SK-N-SH treated with all-trans-retinoic acid at 6 μM for 48 hours (cell line): ENCODE measurements at regions not wholly inside any gene's neighbourhood (a gene's known extent, or its start where the extent isn't known, plus 50 kb on each side); places are given as distances from the start of the nearest gene placed in this dataset.

Source experiments
- ATAC-seq: fragments of 200-7000 bp; cut with Tn5 transposase; 3 replicates; pipeline ENCODE4 v1.9.1; 2020; ENCODE audit warnings: mild to moderate bottlenecking, moderate library complexity
- ARNTL ChIP-seq: fragments of 450-650 bp; formaldehyde crosslinking; IDR thresholded peaks from 2 replicates; pipeline ENCODE4 v1.5.0; 2020; ENCODE audit warnings: low read depth, mild to moderate bottlenecking, moderate library complexity, borderline replicate concordance
- BACH2 ChIP-seq: fragments of 250-450 bp; sonication (Bioruptor Pico); IDR thresholded peaks from 2 replicates; pipeline ENCODE4 v1.9.0; 2021; ENCODE audit warnings: mild to moderate bottlenecking, borderline replicate concordance
- ESRRG ChIP-seq: fragments of 250-450 bp; sonication (Bioruptor Pico); IDR thresholded peaks from 2 replicates; pipeline ENCODE4 v1.6.1; 2021; ENCODE audit warnings: mild to moderate bottlenecking
- GLIS3 ChIP-seq: fragments of 250-450 bp; sonication (Bioruptor Pico); IDR thresholded peaks from 2 replicates; pipeline ENCODE4 v1.5.0; 2020; ENCODE audit warnings: mild to moderate bottlenecking, moderate library complexity
- ISL1 ChIP-seq: fragments of 250-450 bp; sonication (Bioruptor Pico); IDR thresholded peaks from 2 replicates; pipeline ENCODE4 v2.1.2; 2022; ENCODE audit warnings: mild to moderate bottlenecking, moderate library complexity
- OSR1 ChIP-seq: fragments of 250-450 bp; sonication (Bioruptor Pico); IDR thresholded peaks from 2 replicates; pipeline ENCODE4 v1.8.0; 2022; ENCODE audit warnings: moderate library complexity, mild to moderate bottlenecking, inconsistent platforms
- PPARA ChIP-seq: fragments of 250-450 bp; sonication (Bioruptor Pico); IDR thresholded peaks from 2 replicates; pipeline ENCODE4 v1.5.0; 2020; ENCODE audit warnings: mild to moderate bottlenecking, borderline replicate concordance
- RARB ChIP-seq: fragments of 250-450 bp; sonication (Bioruptor Pico); IDR thresholded peaks from 2 replicates; pipeline ENCODE4 v1.8.0; 2021; ENCODE audit warnings: mild to moderate bottlenecking, moderate library complexity
- SNAI2 ChIP-seq: fragments of 250-450 bp; sonication (Bioruptor Pico); IDR thresholded peaks from 2 replicates; pipeline ENCODE4 v1.5.0; 2020; ENCODE audit warnings: mild to moderate bottlenecking, moderate library complexity
- TCF4 ChIP-seq: fragments of 250-450 bp; sonication (Bioruptor Pico); IDR thresholded peaks from 2 replicates; pipeline ENCODE4 v1.8.0; 2021; ENCODE audit warnings: mild to moderate bottlenecking, moderate library complexity, borderline replicate concordance
- TOX ChIP-seq: fragments of 250-450 bp; sonication (Bioruptor Pico); IDR thresholded peaks from 2 replicates; pipeline ENCODE4 v1.8.0; 2021; ENCODE audit warnings: mild to moderate bottlenecking, moderate library complexity, borderline replicate concordance
- ZC3H10 ChIP-seq: fragments of 250-450 bp; sonication (Bioruptor Pico); IDR thresholded peaks from 2 replicates; pipeline ENCODE4 v1.5.1; 2021; ENCODE audit warnings: mild to moderate bottlenecking, moderate library complexity
- ZFP3 ChIP-seq: fragments of 250-450 bp; sonication (Bioruptor Pico); IDR thresholded peaks from 2 replicates; pipeline ENCODE4 v1.5.0; 2020; ENCODE audit warnings: mild to moderate bottlenecking, moderate library complexity
- ZFP30 ChIP-seq: fragments of 450-650 bp; formaldehyde crosslinking; IDR thresholded peaks from 2 replicates; pipeline ENCODE4 v1.5.0; 2022; ENCODE audit warnings: mild to moderate bottlenecking, moderate library complexity
- ZNF565 ChIP-seq: fragments of 450-650 bp; formaldehyde crosslinking; conservative IDR thresholded peaks from 2 replicates; pipeline ENCODE4 v1.5.0; 2020; ENCODE audit warnings: low read depth, mild to moderate bottlenecking, moderate library complexity
- ZNF70 ChIP-seq: fragments of 450-650 bp; formaldehyde crosslinking; IDR thresholded peaks from 2 replicates; pipeline ENCODE4 v1.5.0; 2020; ENCODE audit warnings: mild to moderate bottlenecking, moderate library complexity
- ZNF8 ChIP-seq: fragments of 450-650 bp; formaldehyde crosslinking; IDR thresholded peaks from 2 replicates; pipeline ENCODE4 v1.5.0; 2020; ENCODE audit warnings: mild to moderate bottlenecking, moderate library complexity
- TF ChIP-seq, protein P1 (sequence below): fragments of 250-450 bp; sonication (Bioruptor Pico); IDR thresholded peaks from 2 replicates; pipeline ENCODE4 v1.8.0; 2021; ENCODE audit warnings: low read depth, mild to moderate bottlenecking, moderate library complexity, borderline replicate concordance
- TF ChIP-seq, protein P2 (sequence below): fragments of 250-450 bp; sonication (Bioruptor Pico); IDR thresholded peaks from 2 replicates; pipeline ENCODE4 v1.5.1; 2021; ENCODE audit warnings: mild to moderate bottlenecking, moderate library complexity
- TF ChIP-seq, protein P3 (sequence below): fragments of 250-450 bp; sonication (Bioruptor Pico); IDR thresholded peaks from 2 replicates; pipeline ENCODE4 v1.5.0; 2020; ENCODE audit warnings: mild to moderate bottlenecking, moderate library complexity
- TF ChIP-seq, protein P4 (sequence below): fragments of 250-450 bp; sonication (Bioruptor Pico); IDR thresholded peaks from 2 replicates; pipeline ENCODE4 v1.8.0; 2020; ENCODE audit warnings: mild to moderate bottlenecking, moderate library complexity, borderline replicate concordance

DNA sequence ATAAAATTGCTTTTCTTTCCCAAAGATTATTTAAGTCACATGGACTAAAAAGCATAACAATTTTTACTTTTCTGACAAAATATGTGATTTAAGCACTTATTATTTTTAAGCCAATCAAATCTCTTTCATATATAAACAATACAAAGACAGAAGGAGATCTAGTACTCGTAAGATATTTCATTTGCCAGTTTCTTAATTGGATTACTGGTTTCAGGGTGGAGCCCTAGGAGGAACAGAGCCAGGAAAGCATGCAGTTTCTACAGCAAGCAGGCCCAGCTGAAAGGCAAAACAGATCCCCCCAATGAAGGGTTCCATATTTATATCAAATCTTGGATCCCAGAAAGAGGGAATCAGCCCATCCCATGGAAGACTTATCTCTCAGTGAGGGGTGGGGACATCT lies 177.0 kb downstream of the KIF18A start:
- ATAC-seq: no peak
- TF ChIP-seq ZC3H10 (CRISPR knock-in tag) (no peak), SNAI2 (CRISPR knock-in tag) (no peak)

DNA sequence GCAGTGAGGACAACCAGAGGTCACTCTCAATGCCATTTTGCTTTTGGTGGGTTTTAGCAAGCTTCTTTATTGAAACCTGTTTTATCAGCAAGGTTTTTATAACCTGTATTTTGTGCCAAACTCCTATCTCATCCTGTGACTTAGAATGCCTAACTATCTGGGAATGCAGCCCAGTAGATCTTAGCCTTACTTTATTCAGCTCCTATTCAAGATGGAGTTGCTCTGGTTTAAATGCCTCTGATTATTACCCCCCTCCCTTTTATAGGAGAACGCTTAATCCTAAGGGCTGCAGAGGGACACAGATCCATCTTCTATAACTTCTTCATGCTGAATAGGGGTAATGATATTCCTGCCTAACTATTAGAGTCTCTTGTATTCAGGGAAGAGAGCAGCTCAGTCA lies 179.1 kb downstream of the KIF18A start:
- TF ChIP-seq, protein P1, sequence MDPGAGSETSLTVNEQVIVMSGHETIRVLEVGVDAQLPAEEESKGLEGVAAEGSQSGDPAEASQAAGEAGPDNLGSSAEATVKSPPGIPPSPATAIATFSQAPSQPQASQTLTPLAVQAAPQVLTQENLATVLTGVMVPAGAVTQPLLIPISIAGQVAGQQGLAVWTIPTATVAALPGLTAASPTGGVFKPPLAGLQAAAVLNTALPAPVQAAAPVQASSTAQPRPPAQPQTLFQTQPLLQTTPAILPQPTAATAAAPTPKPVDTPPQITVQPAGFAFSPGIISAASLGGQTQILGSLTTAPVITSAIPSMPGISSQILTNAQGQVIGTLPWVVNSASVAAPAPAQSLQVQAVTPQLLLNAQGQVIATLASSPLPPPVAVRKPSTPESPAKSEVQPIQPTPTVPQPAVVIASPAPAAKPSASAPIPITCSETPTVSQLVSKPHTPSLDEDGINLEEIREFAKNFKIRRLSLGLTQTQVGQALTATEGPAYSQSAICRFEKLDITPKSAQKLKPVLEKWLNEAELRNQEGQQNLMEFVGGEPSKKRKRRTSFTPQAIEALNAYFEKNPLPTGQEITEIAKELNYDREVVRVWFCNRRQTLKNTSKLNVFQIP (CRISPR knock-in tag): no peak
- TF ChIP-seq ARNTL (CRISPR knock-in tag) (no peak), GLIS3 (CRISPR knock-in tag) (no peak), OSR1 (CRISPR knock-in tag) (no peak), BACH2 (CRISPR knock-in tag) (no peak), ZNF565 (CRISPR knock-in tag) (no peak), ZNF8 (no peak), ISL1 (no peak), RARB (CRISPR knock-in tag) (no peak), ZC3H10 (CRISPR knock-in tag) (no peak)
- TF ChIP-seq, protein P2, sequence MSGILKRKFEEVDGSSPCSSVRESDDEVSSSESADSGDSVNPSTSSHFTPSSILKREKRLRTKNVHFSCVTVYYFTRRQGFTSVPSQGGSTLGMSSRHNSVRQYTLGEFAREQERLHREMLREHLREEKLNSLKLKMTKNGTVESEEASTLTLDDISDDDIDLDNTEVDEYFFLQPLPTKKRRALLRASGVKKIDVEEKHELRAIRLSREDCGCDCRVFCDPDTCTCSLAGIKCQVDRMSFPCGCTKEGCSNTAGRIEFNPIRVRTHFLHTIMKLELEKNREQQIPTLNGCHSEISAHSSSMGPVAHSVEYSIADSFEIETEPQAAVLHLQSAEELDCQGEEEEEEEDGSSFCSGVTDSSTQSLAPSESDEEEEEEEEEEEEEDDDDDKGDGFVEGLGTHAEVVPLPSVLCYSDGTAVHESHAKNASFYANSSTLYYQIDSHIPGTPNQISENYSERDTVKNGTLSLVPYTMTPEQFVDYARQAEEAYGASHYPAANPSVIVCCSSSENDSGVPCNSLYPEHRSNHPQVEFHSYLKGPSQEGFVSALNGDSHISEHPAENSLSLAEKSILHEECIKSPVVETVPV (CRISPR knock-in tag): no peak
- no peak for ATAC-seq

DNA sequence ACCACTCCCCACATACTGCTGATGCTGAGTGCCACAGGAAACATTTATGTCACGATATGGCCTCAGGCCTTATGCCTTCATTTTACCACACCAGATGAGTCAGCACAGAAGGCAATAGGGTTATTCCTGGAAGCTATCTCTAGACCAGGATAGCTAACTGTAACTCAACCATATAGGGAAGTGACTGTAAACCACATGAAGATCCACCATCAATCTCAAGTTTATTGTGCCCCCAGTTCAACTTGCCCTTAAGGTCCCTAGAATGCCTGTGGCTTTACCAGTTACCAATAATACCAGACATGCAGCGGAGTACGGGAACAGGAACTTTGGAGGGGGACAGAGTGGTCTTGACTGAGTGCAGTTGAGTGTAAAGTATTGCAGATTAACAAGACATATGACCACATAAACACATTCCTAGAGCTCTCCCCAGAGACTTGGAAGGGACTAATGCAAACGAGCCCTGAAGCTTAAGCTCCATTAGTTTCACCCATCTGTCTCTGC lies 180.9 kb downstream of the KIF18A start:
- no peak for ATAC-seq
- TF ChIP-seq ZFP30 (CRISPR knock-in tag) (no peak), ZFP3 (CRISPR knock-in tag) (no peak), OSR1 (CRISPR knock-in tag) (no peak), PPARA (no peak), RARB (CRISPR knock-in tag) (no peak), BACH2 (CRISPR knock-in tag) (no peak), GLIS3 (CRISPR knock-in tag) (no peak), ISL1 (no peak), ZNF8 (no peak), ZNF70 (CRISPR knock-in tag) (no peak), TCF4 (CRISPR knock-in tag) (no peak), ARNTL (CRISPR knock-in tag) (no peak)
- TF ChIP-seq, protein P2 (CRISPR knock-in tag): no peak
- TF ChIP-seq, protein P3, sequence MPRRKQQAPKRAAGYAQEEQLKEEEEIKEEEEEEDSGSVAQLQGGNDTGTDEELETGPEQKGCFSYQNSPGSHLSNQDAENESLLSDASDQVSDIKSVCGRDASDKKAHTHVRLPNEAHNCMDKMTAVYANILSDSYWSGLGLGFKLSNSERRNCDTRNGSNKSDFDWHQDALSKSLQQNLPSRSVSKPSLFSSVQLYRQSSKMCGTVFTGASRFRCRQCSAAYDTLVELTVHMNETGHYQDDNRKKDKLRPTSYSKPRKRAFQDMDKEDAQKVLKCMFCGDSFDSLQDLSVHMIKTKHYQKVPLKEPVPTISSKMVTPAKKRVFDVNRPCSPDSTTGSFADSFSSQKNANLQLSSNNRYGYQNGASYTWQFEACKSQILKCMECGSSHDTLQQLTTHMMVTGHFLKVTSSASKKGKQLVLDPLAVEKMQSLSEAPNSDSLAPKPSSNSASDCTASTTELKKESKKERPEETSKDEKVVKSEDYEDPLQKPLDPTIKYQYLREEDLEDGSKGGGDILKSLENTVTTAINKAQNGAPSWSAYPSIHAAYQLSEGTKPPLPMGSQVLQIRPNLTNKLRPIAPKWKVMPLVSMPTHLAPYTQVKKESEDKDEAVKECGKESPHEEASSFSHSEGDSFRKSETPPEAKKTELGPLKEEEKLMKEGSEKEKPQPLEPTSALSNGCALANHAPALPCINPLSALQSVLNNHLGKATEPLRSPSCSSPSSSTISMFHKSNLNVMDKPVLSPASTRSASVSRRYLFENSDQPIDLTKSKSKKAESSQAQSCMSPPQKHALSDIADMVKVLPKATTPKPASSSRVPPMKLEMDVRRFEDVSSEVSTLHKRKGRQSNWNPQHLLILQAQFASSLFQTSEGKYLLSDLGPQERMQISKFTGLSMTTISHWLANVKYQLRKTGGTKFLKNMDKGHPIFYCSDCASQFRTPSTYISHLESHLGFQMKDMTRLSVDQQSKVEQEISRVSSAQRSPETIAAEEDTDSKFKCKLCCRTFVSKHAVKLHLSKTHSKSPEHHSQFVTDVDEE (CRISPR knock-in tag): no peak
- TF ChIP-seq, protein P1 (CRISPR knock-in tag): no peak

DNA sequence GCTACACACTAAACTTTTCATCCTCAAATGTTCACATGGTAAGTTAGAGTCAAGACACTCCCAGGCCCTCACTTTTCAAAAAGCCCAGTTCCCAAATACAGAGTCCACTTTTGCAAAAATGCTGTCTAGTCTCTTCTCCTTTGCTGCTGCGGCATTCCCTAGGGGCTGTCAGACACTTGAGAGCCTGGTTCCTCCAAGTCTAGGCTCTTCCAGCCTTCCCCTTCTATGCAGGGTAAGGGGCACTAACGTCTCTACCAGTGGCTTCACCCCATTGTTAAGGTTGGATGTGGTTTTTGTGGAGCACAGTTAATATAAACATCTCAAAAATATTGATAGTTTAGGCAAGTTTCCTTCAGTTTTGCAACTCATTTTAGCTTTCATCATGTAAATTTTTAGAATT lies 181.5 kb downstream of the KIF18A start:
- ATAC-seq: no peak
- TF ChIP-seq, protein P4, sequence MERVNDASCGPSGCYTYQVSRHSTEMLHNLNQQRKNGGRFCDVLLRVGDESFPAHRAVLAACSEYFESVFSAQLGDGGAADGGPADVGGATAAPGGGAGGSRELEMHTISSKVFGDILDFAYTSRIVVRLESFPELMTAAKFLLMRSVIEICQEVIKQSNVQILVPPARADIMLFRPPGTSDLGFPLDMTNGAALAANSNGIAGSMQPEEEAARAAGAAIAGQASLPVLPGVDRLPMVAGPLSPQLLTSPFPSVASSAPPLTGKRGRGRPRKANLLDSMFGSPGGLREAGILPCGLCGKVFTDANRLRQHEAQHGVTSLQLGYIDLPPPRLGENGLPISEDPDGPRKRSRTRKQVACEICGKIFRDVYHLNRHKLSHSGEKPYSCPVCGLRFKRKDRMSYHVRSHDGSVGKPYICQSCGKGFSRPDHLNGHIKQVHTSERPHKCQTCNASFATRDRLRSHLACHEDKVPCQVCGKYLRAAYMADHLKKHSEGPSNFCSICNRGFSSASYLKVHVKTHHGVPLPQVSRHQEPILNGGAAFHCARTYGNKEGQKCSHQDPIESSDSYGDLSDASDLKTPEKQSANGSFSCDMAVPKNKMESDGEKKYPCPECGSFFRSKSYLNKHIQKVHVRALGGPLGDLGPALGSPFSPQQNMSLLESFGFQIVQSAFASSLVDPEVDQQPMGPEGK (CRISPR knock-in tag): no peak
- TF ChIP-seq RARB (CRISPR knock-in tag) (no peak), ESRRG (CRISPR knock-in tag) (no peak), ISL1 (no peak), ZNF70 (CRISPR knock-in tag) (no peak), TOX (CRISPR knock-in tag) (no peak), ZNF8 (no peak), ZFP30 (CRISPR knock-in tag) (no peak), ZFP3 (CRISPR knock-in tag) (no peak)
- TF ChIP-seq, protein P3 (CRISPR knock-in tag): no peak
